Sigmoid colon (tissue), 6 donors: ENCODE measurements at regions not wholly inside any gene's neighbourhood (a gene's known extent, or its start where the extent isn't known, plus 50 kb on each side); places are given as distances from the start of the nearest gene placed in this dataset.

Experiments used
- DNase-seq: peaks from one replicate; pipeline ENCODE4 v3.0.0-alpha.2; 2019
- H3K27ac ChIP-seq, 4 donors: fragments of 200-600 bp; sonication (generic); one replicate each; pipeline ENCODE4 v1.5.1; 2016 to 2019; ENCODE audit warnings: mild to moderate bottlenecking in 1 of 4
- H3K27me3 ChIP-seq, 3 donors: fragments of 200-600 bp; sonication (generic); one replicate each; pipeline ENCODE4 v1.5.1; 2019; ENCODE audit warnings: mild to moderate bottlenecking in 1 of 3
- H3K36me3 ChIP-seq, 4 donors: fragments of 200-600 bp; sonication (generic); one replicate each; pipeline ENCODE4 v1.5.1; 2016 to 2019
- H3K4me1 ChIP-seq, 4 donors: fragments of 200-600 bp; sonication (generic); one replicate each; pipeline ENCODE4 v1.5.1; 2017 to 2019
- H3K4me3 ChIP-seq, 4 donors: fragments of 200-600 bp; sonication (generic); one replicate each; pipeline ENCODE4 v1.5.1; 2017 to 2019; ENCODE audit warnings: mild to moderate bottlenecking in 2 of 4, moderate library complexity in 1 of 4
- H3K9me3 ChIP-seq, 4 donors: fragments of 200-600 bp in 3 of 4; sonication (generic) in 3 of 4; one replicate each; pipeline versions ENCODE4 v1.5.1 to v1.6.1; 2013 to 2019
- EP300 ChIP-seq, 4 donors: sonication (generic); formaldehyde crosslinking; IDR thresholded peaks; one replicate each; pipeline ENCODE4 v1.6.1; 2017; ENCODE audit warnings: antibody characterized with exemption in 4 of 4
- POLR2A ChIP-seq, 2 donors: fragments of 450-650 bp; IDR thresholded peaks; one replicate each; pipeline ENCODE4 v1.6.1; 2016; ENCODE audit warnings: antibody characterized with exemption in 2 of 2, mild to moderate bottlenecking in 2 of 2, moderate library complexity in 2 of 2
- POLR2AphosphoS5 ChIP-seq, 4 donors: sonication (generic); formaldehyde crosslinking; IDR thresholded peaks; one replicate each; pipeline ENCODE4 v1.6.1; 2017; ENCODE audit warnings: antibody characterized with exemption in 4 of 4
- WGBS, 2 donors: extraction: QIAGEN DNeasy Blood & Tissue Kit; methylation state at CpG; one replicate each; pipeline ENCODE4 v1.1.7; 2013; 5-methylcytosine and 5-hydroxymethylcytosine counted together
- intact Hi-C: fragments of 100-400 bp; cut with DNase I; formaldehyde crosslinking; loops from one replicate; pipeline ENCODE4 v1.15.1; 2023
- TF ChIP-seq, protein P1 (sequence below), 4 experiments: fragments of 450-650 bp in 3 of 4; fragments of 200-600 bp in 1 of 4; IDR thresholded peaks; one replicate each; pipeline ENCODE4 v1.5.1; 2016 to 2019; ENCODE audit warnings: antibody characterized with exemption in 4 of 4, mild to moderate bottlenecking in 3 of 4, moderate library complexity in 2 of 4
- donor health status: healthy with polysubstance abuse.
- donor health status: healthy.

DNA sequence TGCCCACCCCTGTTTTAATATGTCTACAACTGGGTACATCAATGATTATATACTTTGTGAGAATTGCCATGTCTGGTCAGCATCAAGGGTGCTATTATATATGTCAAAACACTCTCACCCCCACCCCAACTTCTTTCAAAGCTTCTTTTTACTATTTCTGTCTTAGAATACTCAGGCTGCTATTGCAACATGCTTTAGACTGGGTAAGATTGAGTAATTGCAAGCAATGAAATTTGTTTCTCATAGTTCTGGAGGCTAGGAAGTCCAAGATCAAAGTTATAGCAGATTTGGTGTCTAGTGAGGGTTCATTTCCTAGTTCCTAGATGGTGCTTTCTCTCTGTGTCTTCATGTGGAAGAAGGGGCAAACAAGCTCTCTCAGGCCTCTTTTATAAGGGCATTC lies 100.5 kb upstream of the KCNK1 start:
- intact Hi-C loops = no loop called here
- Histone ChIP-seq H3K4me3 (no peak overlapping the region), H3K4me1 (no peaks in the 10 kb centered on the region), H3K36me3 (no peaks in the 10 kb centered on the region), H3K27ac (no peak overlapping the region), H3K27me3 (no peaks in the 10 kb centered on the region), H3K9me3 (no peaks in the 10 kb centered on the region)
- DNase-seq = no peak
- no peak for TF ChIP-seq POLR2AphosphoS5 (IDR thresholded peaks at IDR 0.05)

DNA sequence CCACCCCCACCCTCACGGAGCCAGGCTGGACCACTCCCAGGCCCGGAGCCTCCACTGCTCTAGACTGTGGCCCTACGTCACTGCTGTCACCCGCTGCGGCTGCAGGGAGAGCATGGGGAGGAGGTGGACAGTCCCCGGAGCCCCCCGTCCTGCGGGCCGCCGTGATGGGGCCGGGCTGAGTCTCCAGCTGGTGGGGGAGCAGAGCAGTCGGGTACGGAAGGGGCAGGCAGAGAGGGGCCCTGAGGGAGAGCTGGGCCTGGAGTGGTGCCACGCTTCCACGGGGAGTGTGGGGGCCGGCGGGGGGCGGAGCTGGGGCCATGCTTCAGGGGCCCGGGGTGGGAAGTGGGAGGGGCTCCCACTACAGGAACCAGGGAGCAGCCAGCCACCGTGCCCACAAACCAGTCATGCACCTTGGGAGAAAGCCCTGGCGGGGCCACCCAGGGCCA lies 98.9 kb upstream of the KCNK1 start:
- Histone ChIP-seq H3K4me1 (no peaks in the 10 kb centered on the region), H3K36me3 (no peaks in the 10 kb centered on the region), H3K27ac (no peak overlapping the region), H3K9me3 (no peaks in the 10 kb centered on the region), H3K4me3 (no peak overlapping the region), H3K27me3 (no peaks in the 10 kb centered on the region)
- peak; percentile 62 for DNase-seq
- 90 to 93% methylated on average over 21 of the region's 21 CpGs for WGBS, 2 donors
- intact Hi-C loops = no loop called here
- TF ChIP-seq POLR2A (IDR thresholded peaks at IDR 0.05) (no peak), EP300 (IDR thresholded peaks at IDR 0.05) (no peak), POLR2AphosphoS5 (IDR thresholded peaks at IDR 0.05) (no peak)
- TF ChIP-seq, protein P1, sequence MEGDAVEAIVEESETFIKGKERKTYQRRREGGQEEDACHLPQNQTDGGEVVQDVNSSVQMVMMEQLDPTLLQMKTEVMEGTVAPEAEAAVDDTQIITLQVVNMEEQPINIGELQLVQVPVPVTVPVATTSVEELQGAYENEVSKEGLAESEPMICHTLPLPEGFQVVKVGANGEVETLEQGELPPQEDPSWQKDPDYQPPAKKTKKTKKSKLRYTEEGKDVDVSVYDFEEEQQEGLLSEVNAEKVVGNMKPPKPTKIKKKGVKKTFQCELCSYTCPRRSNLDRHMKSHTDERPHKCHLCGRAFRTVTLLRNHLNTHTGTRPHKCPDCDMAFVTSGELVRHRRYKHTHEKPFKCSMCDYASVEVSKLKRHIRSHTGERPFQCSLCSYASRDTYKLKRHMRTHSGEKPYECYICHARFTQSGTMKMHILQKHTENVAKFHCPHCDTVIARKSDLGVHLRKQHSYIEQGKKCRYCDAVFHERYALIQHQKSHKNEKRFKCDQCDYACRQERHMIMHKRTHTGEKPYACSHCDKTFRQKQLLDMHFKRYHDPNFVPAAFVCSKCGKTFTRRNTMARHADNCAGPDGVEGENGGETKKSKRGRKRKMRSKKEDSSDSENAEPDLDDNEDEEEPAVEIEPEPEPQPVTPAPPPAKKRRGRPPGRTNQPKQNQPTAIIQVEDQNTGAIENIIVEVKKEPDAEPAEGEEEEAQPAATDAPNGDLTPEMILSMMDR (IDR thresholded peaks at IDR 0.05) = no peak

DNA sequence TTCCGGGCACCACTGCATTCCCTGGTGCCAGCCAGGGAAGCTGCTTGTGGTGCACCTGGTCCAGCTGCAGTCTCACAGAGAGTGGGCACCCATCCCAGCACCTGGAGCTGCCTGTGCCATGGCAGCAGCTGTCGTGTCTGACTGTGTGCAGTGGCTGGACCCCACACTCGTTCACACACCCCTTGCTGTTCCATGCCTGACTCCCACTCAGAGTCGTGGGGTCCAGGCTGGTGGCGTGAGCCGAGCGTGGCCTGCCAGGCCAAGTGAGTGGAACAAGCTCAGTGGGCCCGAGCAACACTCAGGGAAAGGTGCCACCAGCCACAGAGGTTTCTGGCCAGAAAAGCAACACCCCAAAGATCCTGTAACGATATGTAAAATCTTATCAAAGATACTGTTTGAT lies 97.2 kb upstream of the KCNK1 start:
- 79 to 90% methylated on average over 9 of the region's 9 CpGs for WGBS, 2 donors
- Histone ChIP-seq H3K27me3 (no peaks in the 10 kb centered on the region), H3K4me1 (no peaks in the 10 kb centered on the region), H3K4me3 (no peak overlapping the region), H3K36me3 (no peaks in the 10 kb centered on the region), H3K27ac (no peak overlapping the region), H3K9me3 (no peaks in the 10 kb centered on the region)
- intact Hi-C loops = no loop called here
- no peak for DNase-seq
- TF ChIP-seq EP300 (IDR thresholded peaks at IDR 0.05) (no peak), POLR2A (IDR thresholded peaks at IDR 0.05) (no peak), POLR2AphosphoS5 (IDR thresholded peaks at IDR 0.05) (no peak)
- TF ChIP-seq, protein P1 (IDR thresholded peaks at IDR 0.05) = no peak

DNA sequence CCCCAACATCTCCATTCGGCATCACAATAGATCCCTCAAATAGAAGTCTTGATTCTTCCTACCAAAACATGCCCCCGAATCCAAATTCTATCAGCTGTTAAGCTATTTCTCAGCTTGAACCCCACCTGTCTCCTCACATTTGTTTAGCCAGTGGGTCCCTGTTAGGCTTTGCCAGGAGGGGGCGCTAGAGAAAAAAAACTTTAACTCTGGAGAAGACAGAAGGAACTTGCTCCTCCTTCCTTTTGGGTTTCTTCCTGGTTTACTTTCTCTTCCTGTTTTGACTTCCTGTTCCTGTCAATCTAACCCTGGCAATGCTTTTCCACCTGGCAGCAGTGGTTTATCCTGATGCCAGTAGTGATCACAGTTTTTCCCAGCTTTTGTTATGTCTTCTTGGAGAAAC lies 95.6 kb upstream of the KCNK1 start:
- no peak overlapping the region for H3K27ac ChIP-seq
- intact Hi-C loops = no loop called here
- H3K36me3 ChIP-seq = no peaks in the 10 kb centered on the region
- no peak overlapping the region for H3K4me3 ChIP-seq
- WGBS, 2 donors = 61 to 64% methylated on average over 3 of the region's 3 CpGs
- H3K27me3 ChIP-seq = no peaks in the 10 kb centered on the region
- no peak for DNase-seq
- no peak for TF ChIP-seq POLR2A (IDR thresholded peaks at IDR 0.05)
- TF ChIP-seq, protein P1 (IDR thresholded peaks at IDR 0.05) = peak in 1 of 4 experiments; percentile 12
- no peaks in the 10 kb centered on the region for H3K4me1 ChIP-seq
- H3K9me3 ChIP-seq = no peaks in the 10 kb centered on the region

DNA sequence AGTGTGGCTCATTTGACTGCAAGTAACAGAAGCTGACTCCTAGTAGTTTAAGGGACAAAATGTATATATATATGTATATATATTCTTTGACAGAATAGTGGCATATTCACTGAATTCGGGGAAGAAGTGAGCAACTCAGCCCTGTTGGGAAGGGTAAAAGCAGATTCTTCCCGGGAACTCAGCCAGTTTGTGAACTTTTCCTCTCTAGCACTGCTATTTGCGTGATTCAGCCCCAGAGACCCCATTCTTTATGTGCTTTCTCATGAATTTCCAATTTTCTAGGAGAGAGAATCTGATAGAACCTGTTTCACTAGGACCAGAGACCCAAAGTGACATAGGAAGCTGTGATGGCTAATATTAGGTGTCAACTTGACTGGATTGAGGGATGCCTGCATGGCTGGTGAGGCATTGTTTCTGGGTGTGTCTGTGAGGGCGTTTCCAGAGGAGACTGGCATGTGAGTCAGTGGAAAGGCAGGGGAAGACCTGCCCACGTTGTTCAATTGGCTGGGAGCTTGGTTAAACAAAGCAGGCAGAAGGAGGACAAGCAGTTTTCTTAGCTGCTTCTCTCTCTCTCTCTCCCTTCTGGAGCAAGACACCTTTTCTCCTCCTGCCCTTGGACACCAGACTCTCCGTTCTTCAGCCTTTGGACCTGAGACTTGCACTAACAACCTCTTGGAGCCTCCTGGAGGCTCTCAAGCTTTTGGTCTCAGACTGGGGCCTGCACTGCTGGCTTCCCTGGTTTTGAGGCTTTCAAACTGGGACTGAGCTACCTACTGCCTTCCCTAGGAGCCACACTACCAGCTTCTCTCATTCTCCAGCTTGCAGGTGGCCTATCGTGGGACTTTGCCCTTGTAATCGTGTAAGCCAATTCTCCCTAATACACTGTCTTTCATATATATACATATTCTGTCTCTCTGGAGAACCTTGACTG lies 93.4 kb upstream of the KCNK1 start:
- no peaks in the 10 kb centered on the region for H3K36me3 ChIP-seq
- TF ChIP-seq POLR2A (IDR thresholded peaks at IDR 0.05) (no peak), EP300 (IDR thresholded peaks at IDR 0.05) (no peak), POLR2AphosphoS5 (IDR thresholded peaks at IDR 0.05) (no peak)
- TF ChIP-seq, protein P1 (IDR thresholded peaks at IDR 0.05) = no peak
- DNase-seq = no peak
- H3K4me3 ChIP-seq = no peak overlapping the region
- H3K27me3 ChIP-seq = no peaks in the 10 kb centered on the region
- WGBS, 2 donors = 63 to 71% methylated on average over 8 of the region's 8 CpGs
- no peak overlapping the region for H3K27ac ChIP-seq
- H3K9me3 ChIP-seq = no peaks in the 10 kb centered on the region
- intact Hi-C loops = no loop called here
- H3K4me1 ChIP-seq = no peaks in the 10 kb centered on the region
